Right atrium auricular region (tissue), 2 donors: ENCODE measurements at regions not wholly inside any gene's neighbourhood (a gene's known extent, or its start where the extent isn't known, plus 50 kb on each side); places are given as distances from the start of the nearest gene placed in this dataset.

Experiments used
- DNase-seq: peaks from one replicate; pipeline ENCODE4 v3.0.0-alpha.2; 2019; ENCODE audit warnings: low spot score
- H3K27ac ChIP-seq, 2 donors: fragments of 200-600 bp; sonication (generic); 1 replicate in 1 of 2; 2 replicates in 1 of 2; pipeline ENCODE4 v1.5.1; 2016 to 2019
- H3K27me3 ChIP-seq, 2 donors: fragments of 200-600 bp; sonication (generic); one replicate each; pipeline versions ENCODE4 v1.5.1 to v1.6.0; 2017 to 2019
- H3K36me3 ChIP-seq: fragments of 200-600 bp; sonication (generic); one replicate; pipeline ENCODE4 v1.5.1; 2016
- H3K4me1 ChIP-seq, 2 donors: fragments of 200-600 bp; sonication (generic); one replicate each; pipeline versions ENCODE4 v1.5.1 to v1.6.0; 2017 to 2019
- H3K4me3 ChIP-seq, 2 donors: fragments of 200-600 bp; sonication (generic); 1 replicate in 1 of 2; 2 replicates in 1 of 2; pipeline ENCODE4 v1.5.1; 2017 to 2019; ENCODE audit warnings: mild to moderate bottlenecking in 1 of 2, moderate library complexity in 1 of 2
- H3K9me3 ChIP-seq, 2 donors: fragments of 200-600 bp; sonication (generic); one replicate each; pipeline ENCODE4 v1.5.1; 2019
- TF ChIP-seq, protein P1 (sequence below), 2 donors: fragments of 200-600 bp; sonication (generic); IDR thresholded peaks; one replicate each; pipeline ENCODE4 v1.5.1; 2019; ENCODE audit warnings: antibody characterized with exemption in 2 of 2

DNA sequence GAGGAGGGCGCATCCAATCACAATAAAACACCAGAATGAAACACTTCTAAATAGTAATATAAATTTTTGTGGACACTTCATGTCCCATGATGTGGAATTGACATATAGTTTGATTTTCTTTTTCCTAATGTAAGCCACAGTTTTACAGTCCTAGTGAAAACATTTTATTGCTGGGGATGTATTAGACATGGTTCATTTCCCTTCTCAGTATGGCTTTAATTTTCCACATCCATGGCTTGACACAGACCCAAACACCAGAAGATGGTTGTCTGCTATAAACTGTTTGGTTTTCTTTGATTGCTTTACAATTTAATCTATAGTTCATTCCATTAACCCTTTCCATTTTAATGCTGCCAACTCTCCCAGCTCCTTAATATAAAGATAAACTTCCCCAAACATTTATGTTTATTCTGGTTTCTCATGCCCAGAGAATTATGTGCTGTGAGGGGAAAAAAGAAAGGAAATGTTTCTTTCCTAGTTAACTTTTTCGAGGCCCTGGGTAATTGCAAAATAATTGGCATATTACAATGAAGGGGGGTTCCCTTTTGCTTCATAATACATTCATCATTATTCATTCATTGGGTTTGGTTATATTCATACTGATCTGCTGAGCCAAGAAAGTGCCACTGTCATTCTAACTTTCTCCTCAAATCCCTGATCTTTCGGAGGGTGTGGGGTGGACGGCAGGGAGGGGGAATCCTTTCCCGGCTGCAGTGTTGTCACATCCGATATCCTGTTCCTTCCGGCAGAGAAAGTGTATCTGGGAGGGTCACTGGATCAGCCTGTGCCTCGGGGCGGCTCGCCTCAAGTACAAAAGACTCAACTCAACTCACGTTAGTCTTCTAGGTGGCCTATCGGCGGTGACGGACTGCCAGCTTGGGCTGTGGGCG lies 127.6 kb upstream of the TFAP2D start:
- TF ChIP-seq, protein P1, sequence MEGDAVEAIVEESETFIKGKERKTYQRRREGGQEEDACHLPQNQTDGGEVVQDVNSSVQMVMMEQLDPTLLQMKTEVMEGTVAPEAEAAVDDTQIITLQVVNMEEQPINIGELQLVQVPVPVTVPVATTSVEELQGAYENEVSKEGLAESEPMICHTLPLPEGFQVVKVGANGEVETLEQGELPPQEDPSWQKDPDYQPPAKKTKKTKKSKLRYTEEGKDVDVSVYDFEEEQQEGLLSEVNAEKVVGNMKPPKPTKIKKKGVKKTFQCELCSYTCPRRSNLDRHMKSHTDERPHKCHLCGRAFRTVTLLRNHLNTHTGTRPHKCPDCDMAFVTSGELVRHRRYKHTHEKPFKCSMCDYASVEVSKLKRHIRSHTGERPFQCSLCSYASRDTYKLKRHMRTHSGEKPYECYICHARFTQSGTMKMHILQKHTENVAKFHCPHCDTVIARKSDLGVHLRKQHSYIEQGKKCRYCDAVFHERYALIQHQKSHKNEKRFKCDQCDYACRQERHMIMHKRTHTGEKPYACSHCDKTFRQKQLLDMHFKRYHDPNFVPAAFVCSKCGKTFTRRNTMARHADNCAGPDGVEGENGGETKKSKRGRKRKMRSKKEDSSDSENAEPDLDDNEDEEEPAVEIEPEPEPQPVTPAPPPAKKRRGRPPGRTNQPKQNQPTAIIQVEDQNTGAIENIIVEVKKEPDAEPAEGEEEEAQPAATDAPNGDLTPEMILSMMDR (IDR thresholded peaks at IDR 0.05), result no peak
- H3K9me3 ChIP-seq, result no peaks in the 10 kb centered on the region
- no peak overlapping the region for H3K27ac ChIP-seq
- H3K4me1 ChIP-seq, result no peaks in the 10 kb centered on the region
- DNase-seq, result no peak
- no peak overlapping the region for H3K4me3 ChIP-seq
- no peaks in the 10 kb centered on the region for H3K27me3 ChIP-seq
- no peaks in the 10 kb centered on the region for H3K36me3 ChIP-seq

DNA sequence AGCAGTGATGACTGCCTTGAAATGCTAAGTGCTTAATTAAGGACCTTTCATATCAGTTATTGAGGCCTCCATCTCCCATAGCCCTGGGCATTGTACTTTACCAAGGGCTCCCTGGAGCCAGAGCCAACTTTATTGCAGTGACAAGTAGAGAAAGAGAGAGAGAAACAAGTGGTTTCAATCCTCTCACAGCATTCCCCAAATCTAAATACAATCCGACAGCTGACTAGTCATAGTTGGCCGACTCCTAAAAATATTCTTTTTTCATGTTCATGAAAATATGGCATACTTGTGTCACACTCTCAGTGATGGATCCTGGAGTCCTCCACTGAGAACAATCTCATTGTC lies 127.0 kb upstream of the TFAP2D start:
- Histone ChIP-seq H3K36me3 (no peaks in the 10 kb centered on the region), H3K27ac (no peak overlapping the region), H3K4me1 (no peaks in the 10 kb centered on the region), H3K9me3 (no peaks in the 10 kb centered on the region), H3K4me3 (no peak overlapping the region), H3K27me3 (no peaks in the 10 kb centered on the region)
- no peak for DNase-seq
- TF ChIP-seq, protein P1 (IDR thresholded peaks at IDR 0.05), result no peak

DNA sequence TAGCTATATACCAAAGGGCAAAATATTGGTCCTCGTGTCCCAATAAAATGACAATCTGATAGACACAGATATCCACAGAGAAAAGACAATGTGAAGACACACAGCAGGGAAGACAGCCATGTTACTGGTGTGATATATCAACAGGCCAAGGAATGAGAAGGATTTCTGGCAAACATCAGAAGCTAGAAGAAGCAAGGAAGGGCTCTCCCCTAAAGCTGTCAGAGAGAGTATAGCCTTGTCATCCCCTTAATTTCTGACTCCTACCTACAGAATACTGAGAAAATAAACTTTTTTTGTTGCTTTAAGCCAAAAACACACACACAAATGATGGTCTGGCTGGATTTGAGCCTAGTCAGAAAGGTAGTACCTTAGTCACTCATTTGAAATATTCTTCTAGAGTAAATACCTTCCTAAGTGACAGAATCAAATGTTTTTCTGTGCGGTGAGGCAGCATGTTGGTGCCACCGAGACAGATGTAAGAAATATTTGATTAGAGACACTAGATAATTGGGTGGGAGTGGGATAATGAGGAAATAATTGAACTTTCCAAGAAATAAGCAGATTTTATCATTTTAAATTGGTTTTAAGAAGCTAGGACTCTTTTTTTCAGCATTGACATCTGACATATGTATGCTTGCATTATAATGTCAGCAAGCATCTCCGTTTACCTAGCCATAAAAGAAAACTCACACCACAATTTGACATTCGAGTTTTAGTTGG lies 123.4 kb upstream of the TFAP2D start:
- no peak for DNase-seq
- no peaks in the 10 kb centered on the region for H3K27me3 ChIP-seq
- no peak overlapping the region for H3K4me3 ChIP-seq
- no peaks in the 10 kb centered on the region for H3K36me3 ChIP-seq
- no peak overlapping the region for H3K27ac ChIP-seq
- TF ChIP-seq, protein P1 (IDR thresholded peaks at IDR 0.05), result no peak
- no peaks in the 10 kb centered on the region for H3K9me3 ChIP-seq
- no peaks in the 10 kb centered on the region for H3K4me1 ChIP-seq

DNA sequence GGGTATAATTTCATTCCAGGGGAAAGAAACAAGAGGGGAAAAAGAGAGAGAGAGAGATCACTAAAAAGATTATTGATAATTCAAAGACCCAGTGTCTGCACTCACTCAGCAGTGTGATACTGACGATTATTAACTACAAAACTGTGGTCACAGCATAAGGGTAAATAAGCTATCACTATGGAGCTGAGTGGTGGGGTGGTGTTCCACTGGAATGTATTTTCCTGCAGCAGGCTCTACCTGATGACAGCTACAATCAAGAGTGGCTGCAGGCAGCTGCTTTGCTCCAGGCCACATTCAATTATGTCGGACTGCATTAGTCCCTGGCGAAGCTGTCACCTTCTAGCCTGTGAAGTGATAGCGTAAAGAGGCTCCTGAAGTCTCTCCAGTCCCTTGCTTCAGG lies 122.2 kb upstream of the TFAP2D start:
- no peak for DNase-seq
- H3K9me3 ChIP-seq, result no peaks in the 10 kb centered on the region
- H3K4me3 ChIP-seq, result no peak overlapping the region
- H3K27ac ChIP-seq, result no peak overlapping the region
- H3K27me3 ChIP-seq, result no peaks in the 10 kb centered on the region
- no peaks in the 10 kb centered on the region for H3K4me1 ChIP-seq
- no peaks in the 10 kb centered on the region for H3K36me3 ChIP-seq
- TF ChIP-seq, protein P1 (IDR thresholded peaks at IDR 0.05), result no peak

DNA sequence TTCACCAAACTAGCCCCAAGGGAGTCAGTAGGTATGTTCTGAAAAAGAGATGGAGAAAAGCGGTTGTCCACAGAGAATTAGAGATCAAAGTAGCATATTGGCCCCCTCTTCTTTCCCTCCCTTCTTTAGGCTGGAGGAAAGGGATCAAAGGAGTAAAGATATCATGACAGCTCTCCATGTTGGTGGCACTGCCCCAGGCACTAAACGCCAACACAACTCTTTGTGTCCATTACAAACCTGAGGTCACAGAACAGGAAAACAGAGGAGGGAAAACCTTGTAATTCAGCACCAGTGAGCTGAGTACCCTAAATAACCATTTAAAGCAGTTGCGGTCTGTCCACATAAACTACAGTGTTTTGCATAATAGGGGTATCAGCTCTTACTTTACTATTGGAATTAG lies 113.0 kb upstream of the TFAP2D start:
- Histone ChIP-seq H3K36me3 (no peaks in the 10 kb centered on the region), H3K27ac (no peak overlapping the region), H3K9me3 (no peaks in the 10 kb centered on the region), H3K27me3 (no peaks in the 10 kb centered on the region), H3K4me1 (no peaks in the 10 kb centered on the region), H3K4me3 (no peak overlapping the region)
- no peak for DNase-seq
- TF ChIP-seq, protein P1 (IDR thresholded peaks at IDR 0.05), result no peak
